Sigmoid colon (tissue), 6 donors: ENCODE measurements at regions not wholly inside any gene's neighbourhood (a gene's known extent, or its start where the extent isn't known, plus 50 kb on each side); places are given as distances from the start of the nearest gene placed in this dataset.

Experiments used
- DNase-seq: peaks from one replicate; pipeline ENCODE4 v3.0.0-alpha.2; 2019
- H3K27ac ChIP-seq, 4 donors: fragments of 200-600 bp; sonication (generic); one replicate each; pipeline ENCODE4 v1.5.1; 2016 to 2019; ENCODE audit warnings: mild to moderate bottlenecking in 1 of 4
- H3K27me3 ChIP-seq, 3 donors: fragments of 200-600 bp; sonication (generic); one replicate each; pipeline ENCODE4 v1.5.1; 2019; ENCODE audit warnings: mild to moderate bottlenecking in 1 of 3
- H3K36me3 ChIP-seq, 4 donors: fragments of 200-600 bp; sonication (generic); one replicate each; pipeline ENCODE4 v1.5.1; 2016 to 2019
- H3K4me1 ChIP-seq, 4 donors: fragments of 200-600 bp; sonication (generic); one replicate each; pipeline ENCODE4 v1.5.1; 2017 to 2019
- H3K4me3 ChIP-seq, 4 donors: fragments of 200-600 bp; sonication (generic); one replicate each; pipeline ENCODE4 v1.5.1; 2017 to 2019; ENCODE audit warnings: mild to moderate bottlenecking in 2 of 4, moderate library complexity in 1 of 4
- H3K9me3 ChIP-seq, 4 donors: fragments of 200-600 bp in 3 of 4; sonication (generic) in 3 of 4; one replicate each; pipeline versions ENCODE4 v1.5.1 to v1.6.1; 2013 to 2019
- CTCF ChIP-seq, 4 experiments: fragments of 450-650 bp in 3 of 4; fragments of 200-600 bp in 1 of 4; IDR thresholded peaks; one replicate each; pipeline ENCODE4 v1.5.1; 2016 to 2019; ENCODE audit warnings: antibody characterized with exemption in 4 of 4, mild to moderate bottlenecking in 3 of 4, moderate library complexity in 2 of 4
- EP300 ChIP-seq, 4 donors: sonication (generic); formaldehyde crosslinking; IDR thresholded peaks; one replicate each; pipeline ENCODE4 v1.6.1; 2017; ENCODE audit warnings: antibody characterized with exemption in 4 of 4
- POLR2A ChIP-seq, 2 donors: fragments of 450-650 bp; IDR thresholded peaks; one replicate each; pipeline ENCODE4 v1.6.1; 2016; ENCODE audit warnings: antibody characterized with exemption in 2 of 2, mild to moderate bottlenecking in 2 of 2, moderate library complexity in 2 of 2
- POLR2AphosphoS5 ChIP-seq, 4 donors: sonication (generic); formaldehyde crosslinking; IDR thresholded peaks; one replicate each; pipeline ENCODE4 v1.6.1; 2017; ENCODE audit warnings: antibody characterized with exemption in 4 of 4
- WGBS, 2 donors: extraction: QIAGEN DNeasy Blood & Tissue Kit; methylation state at CpG; one replicate each; pipeline ENCODE4 v1.1.7; 2013; 5-methylcytosine and 5-hydroxymethylcytosine counted together
- intact Hi-C: fragments of 100-400 bp; cut with DNase I; formaldehyde crosslinking; loops from one replicate; pipeline ENCODE4 v1.15.1; 2023
- donor health status: healthy with polysubstance abuse.
- donor health status: healthy.

GRCh38 chr2:83866211-83866610 is 592.9 kb downstream of the SUCLG1 start:
- TF ChIP-seq POLR2A (IDR thresholded peaks at IDR 0.05), result no peak
- no peak for TF ChIP-seq POLR2AphosphoS5 (IDR thresholded peaks at IDR 0.05)
- TF ChIP-seq EP300 (IDR thresholded peaks at IDR 0.05), result no peak
- no peak for TF ChIP-seq CTCF (IDR thresholded peaks at IDR 0.05)
- Histone ChIP-seq H3K4me1 (no peaks in the 10 kb centered on the region), H3K4me3 (no peak overlapping the region), H3K27me3 (no peaks in the 10 kb centered on the region), H3K27ac (no peak overlapping the region), H3K36me3 (no peaks in the 10 kb centered on the region), H3K9me3 (no peaks in the 10 kb centered on the region)
- intact Hi-C loops, result no loop called here
- DNase-seq, result no peak
- 95% methylated on average over 3 of the region's 3 CpGs for WGBS, 2 donors

- no peak for DNase-seq
- Histone ChIP-seq H3K4me1 (no peaks in the 10 kb centered on the region), H3K9me3 (no peaks in the 10 kb centered on the region), H3K36me3 (no peaks in the 10 kb centered on the region), H3K27ac (no peak overlapping the region), H3K4me3 (no peak overlapping the region), H3K27me3 (no peaks in the 10 kb centered on the region)
- TF ChIP-seq POLR2A (IDR thresholded peaks at IDR 0.05), result no peak
- TF ChIP-seq CTCF (IDR thresholded peaks at IDR 0.05), result no peak
- no peak for TF ChIP-seq POLR2AphosphoS5 (IDR thresholded peaks at IDR 0.05)
- no peak for TF ChIP-seq EP300 (IDR thresholded peaks at IDR 0.05)
- 91 to 96% methylated on average over 2 of the region's 2 CpGs for WGBS, 2 donors
- intact Hi-C loops, result no loop called here
These were observed 596.5 kb downstream of the SUCLG1 start for GRCh38 chr2:83862600-83862999.

- intact Hi-C loops, result no loop called here
- Histone ChIP-seq H3K4me3 (no peak overlapping the region), H3K4me1 (no peaks in the 10 kb centered on the region), H3K36me3 (no peaks in the 10 kb centered on the region), H3K27me3 (no peaks in the 10 kb centered on the region), H3K9me3 (no peaks in the 10 kb centered on the region), H3K27ac (no peak overlapping the region)
- TF ChIP-seq EP300 (IDR thresholded peaks at IDR 0.05), result no peak
- no peak for TF ChIP-seq POLR2AphosphoS5 (IDR thresholded peaks at IDR 0.05)
- no peak for TF ChIP-seq CTCF (IDR thresholded peaks at IDR 0.05)
- TF ChIP-seq POLR2A (IDR thresholded peaks at IDR 0.05), result no peak
- 78 to 81% methylated on average over 7 of the region's 7 CpGs for WGBS, 2 donors
- DNase-seq, result no peak
These were observed 598.8 kb downstream of the SUCLG1 start for GRCh38 chr2:83860320-83860719.

GRCh38 chr2:83859553-83859952 is 599.5 kb downstream of the SUCLG1 start:
- intact Hi-C loops, result no loop called here
- H3K27me3 ChIP-seq, result no peaks in the 10 kb centered on the region
- no peaks in the 10 kb centered on the region for H3K36me3 ChIP-seq
- no peaks in the 10 kb centered on the region for H3K4me1 ChIP-seq
- H3K4me3 ChIP-seq, result no peak overlapping the region
- TF ChIP-seq POLR2A (IDR thresholded peaks at IDR 0.05) (no peak), EP300 (IDR thresholded peaks at IDR 0.05) (no peak), CTCF (IDR thresholded peaks at IDR 0.05) (no peak), POLR2AphosphoS5 (IDR thresholded peaks at IDR 0.05) (no peak)
- no peaks in the 10 kb centered on the region for H3K9me3 ChIP-seq
- 26 to 82% methylated on average over 1 of the region's 1 CpG for whole genome bisulfite sequencing, 2 donors
- no peak for DNase-seq
- no peak overlapping the region for H3K27ac ChIP-seq

GRCh38 chr2:83851066-83851465 is 608.0 kb downstream of the SUCLG1 start:
- Histone ChIP-seq H3K4me3 (no peak overlapping the region), H3K36me3 (no peaks in the 10 kb centered on the region), H3K27ac (no peak overlapping the region), H3K27me3 (no peaks in the 10 kb centered on the region), H3K9me3 (peaks cover 0 to 2% (median 0%) of the 10 kb centered on the region in 4 donors), H3K4me1 (no peaks in the 10 kb centered on the region)
- TF ChIP-seq POLR2A (IDR thresholded peaks at IDR 0.05), result no peak
- TF ChIP-seq CTCF (IDR thresholded peaks at IDR 0.05), result no peak
- TF ChIP-seq EP300 (IDR thresholded peaks at IDR 0.05), result no peak
- TF ChIP-seq POLR2AphosphoS5 (IDR thresholded peaks at IDR 0.05), result no peak
- intact Hi-C loops, result no loop called here
- 94 to 96% methylated on average over 5 of the region's 5 CpGs for WGBS, 2 donors
- DNase-seq, result no peak
